GM10248 (cell line): ENCODE measurements at regions not wholly inside any gene's neighbourhood (a gene's known extent, or its start where the extent isn't known, plus 50 kb on each side); places are given as distances from the start of the nearest gene placed in this dataset.

Experiments used
- CTCF ChIA-PET: fragments of 300-600 bp; sonication (Branson Sonifier 250); formaldehyde crosslinking; extraction: SDS; loops from one replicate; lab custom pipeline; 2021; ENCODE audit warnings: antibody characterized with exemption; lab: Yijun Ruan, JAX
- POLR2A ChIA-PET: fragments of 350-650 bp; sonication (Branson Sonifier 250); formaldehyde crosslinking; extraction: SDS; loops from one replicate; lab custom pipeline; 2020; ENCODE audit warnings: antibody characterized with exemption; lab: Yijun Ruan, JAX
- DNase-seq: peaks from one replicate; pipeline ENCODE4 v3.0.0; 2012; ENCODE audit errors: extremely low spot score
- TF ChIP-seq, protein P1 (sequence below): IDR thresholded peaks from 2 replicates; pipeline ENCODE4 v1.5.1; 2012; ENCODE audit warnings: mild to moderate bottlenecking, low read depth; ENCODE audit errors: extremely low read depth, missing control alignments, control extremely low read depth

GRCh38 chr20:18907353-18907752 lies 93.8 kb downstream of the SCP2D1 start:
- ChIA-PET POLR2A (no interaction called here), CTCF (interaction anchor here (1.1 kb wide), 1 partner anchor 275 kb away, joined by 3 read pairs; no protein-coding TSS in a partner anchor)
- TF ChIP-seq, protein P1, sequence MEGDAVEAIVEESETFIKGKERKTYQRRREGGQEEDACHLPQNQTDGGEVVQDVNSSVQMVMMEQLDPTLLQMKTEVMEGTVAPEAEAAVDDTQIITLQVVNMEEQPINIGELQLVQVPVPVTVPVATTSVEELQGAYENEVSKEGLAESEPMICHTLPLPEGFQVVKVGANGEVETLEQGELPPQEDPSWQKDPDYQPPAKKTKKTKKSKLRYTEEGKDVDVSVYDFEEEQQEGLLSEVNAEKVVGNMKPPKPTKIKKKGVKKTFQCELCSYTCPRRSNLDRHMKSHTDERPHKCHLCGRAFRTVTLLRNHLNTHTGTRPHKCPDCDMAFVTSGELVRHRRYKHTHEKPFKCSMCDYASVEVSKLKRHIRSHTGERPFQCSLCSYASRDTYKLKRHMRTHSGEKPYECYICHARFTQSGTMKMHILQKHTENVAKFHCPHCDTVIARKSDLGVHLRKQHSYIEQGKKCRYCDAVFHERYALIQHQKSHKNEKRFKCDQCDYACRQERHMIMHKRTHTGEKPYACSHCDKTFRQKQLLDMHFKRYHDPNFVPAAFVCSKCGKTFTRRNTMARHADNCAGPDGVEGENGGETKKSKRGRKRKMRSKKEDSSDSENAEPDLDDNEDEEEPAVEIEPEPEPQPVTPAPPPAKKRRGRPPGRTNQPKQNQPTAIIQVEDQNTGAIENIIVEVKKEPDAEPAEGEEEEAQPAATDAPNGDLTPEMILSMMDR = no peak
- DNase-seq = no peak

DNA sequence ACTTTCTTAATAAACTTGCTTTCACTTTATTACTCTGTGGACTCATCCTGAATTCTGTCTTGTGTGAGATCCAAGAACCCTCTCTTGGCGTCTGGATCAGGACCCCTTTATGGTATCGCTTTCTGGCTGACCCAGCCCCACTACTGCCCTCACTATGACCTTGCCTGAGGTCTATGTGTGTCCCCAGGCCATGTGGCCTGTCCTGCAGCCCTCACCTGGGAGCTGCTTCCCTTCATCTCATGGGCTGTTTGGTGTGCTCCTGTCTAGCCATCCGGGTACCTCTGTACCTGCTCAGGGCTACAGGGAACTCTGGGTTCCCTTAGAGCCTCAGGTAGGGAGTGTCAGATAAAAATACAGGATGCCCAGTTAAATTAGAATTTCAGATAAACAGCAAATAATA lies 94.5 kb downstream of the SCP2D1 start:
- CTCF ChIA-PET = no interaction called here
- TF ChIP-seq, protein P1 = no peak
- POLR2A ChIA-PET = no interaction called here
- no peak for DNase-seq

DNA sequence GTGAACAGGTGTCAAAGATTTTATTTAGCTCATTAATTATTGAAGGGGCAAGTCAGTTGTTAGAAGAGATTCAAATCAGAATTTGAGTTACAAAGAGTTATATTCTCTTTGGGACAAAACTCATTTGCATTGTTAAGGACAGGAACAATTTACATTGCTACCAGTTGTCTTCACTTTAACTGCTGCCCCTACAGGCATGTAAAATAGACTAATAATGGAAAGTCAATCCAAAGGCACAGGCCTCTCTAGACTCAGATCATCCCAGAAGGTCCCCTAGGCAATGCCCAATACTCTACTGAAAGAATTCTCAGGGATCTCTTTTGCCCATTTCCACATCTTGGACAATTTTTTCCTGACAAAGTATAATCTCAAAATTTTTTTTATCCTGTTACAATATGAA lies 95.7 kb downstream of the SCP2D1 start:
- DNase-seq = no peak
- TF ChIP-seq, protein P1 = no peak
- CTCF ChIA-PET = no interaction called here
- POLR2A ChIA-PET = no interaction called here

DNA sequence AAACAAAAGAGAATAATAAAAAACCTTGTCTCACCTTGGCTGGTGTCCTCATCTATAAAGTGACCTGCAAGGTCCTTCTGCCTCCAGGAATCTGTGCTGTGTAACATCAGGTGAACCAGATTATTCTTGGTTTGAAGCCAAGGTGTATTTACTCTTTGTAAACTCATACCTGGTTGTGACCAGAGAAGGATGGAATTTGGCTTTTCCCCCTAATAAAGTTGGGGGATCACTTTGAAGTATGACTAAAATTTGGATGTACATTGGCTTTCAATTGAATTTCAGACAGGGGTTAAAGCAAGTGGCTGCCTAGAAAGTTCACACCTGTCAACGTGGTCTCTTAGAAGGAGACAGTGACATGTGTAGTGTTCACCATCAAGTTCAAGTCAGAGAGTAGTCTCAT lies 100.1 kb downstream of the SCP2D1 start:
- no peak for DNase-seq
- TF ChIP-seq, protein P1 = no peak
- CTCF ChIA-PET = no interaction called here
- POLR2A ChIA-PET = no interaction called here

- ChIA-PET CTCF (interaction anchor here (1.1 to 1.4 kb wide), 2 partner anchors 9 to 11 kb away, joined by 3 read pairs; no protein-coding TSS in a partner anchor), POLR2A (no interaction called here)
- TF ChIP-seq, protein P1 = no peak
- no peak for DNase-seq
Measured at GRCh38 chr20:18914796-18915195, 101.2 kb downstream of the SCP2D1 start.

DNA sequence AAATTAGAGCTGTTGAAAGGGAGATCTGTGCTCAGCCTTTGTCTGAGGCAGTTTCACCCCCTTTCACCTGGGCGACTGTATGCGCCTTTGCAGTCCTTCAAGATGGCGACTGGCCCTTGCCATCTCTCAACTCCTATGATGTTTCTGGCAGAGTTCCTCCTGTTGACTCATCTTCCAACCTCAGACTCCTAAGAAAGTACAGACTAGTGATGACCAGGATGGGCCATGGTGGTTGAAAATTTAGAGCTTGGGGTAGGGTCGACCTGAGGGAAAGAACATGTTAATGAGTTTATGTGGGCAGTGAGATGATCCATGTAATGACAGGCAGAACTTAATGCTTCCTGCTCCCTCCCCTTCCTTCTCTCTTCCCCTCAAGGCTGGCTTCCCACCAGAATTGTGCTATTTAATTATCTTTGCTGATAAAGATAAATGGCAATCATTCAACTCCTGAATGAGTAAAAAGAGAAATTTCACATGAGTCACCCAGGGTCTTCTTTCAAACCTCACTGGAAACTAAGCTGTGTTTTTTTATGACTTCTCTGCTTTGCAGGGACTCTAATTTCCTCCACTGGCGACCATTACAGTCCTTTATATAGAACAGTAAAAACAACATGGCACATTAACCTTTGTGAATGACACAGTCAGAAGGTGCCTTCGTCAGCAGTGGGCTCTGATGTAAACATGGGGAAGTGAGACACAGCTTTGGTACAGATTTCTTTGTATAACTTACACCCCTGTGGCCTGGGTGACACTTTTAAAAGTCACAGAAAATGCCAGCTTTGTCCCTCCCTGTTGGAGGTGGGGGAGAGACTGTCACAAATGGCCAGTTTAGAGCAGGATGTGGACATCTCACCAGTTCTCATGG lies 103.5 kb downstream of the SCP2D1 start:
- CTCF ChIA-PET = interaction anchor here (1.4 to 1.6 kb wide), 3 partner anchors 10 to 15 kb away, joined by 3 to 6 read pairs (median 3); no protein-coding TSS in a partner anchor
- DNase-seq = no peak
- POLR2A ChIA-PET = no interaction called here
- TF ChIP-seq, protein P1 = no peak
